A549 (cell line): ENCODE measurements at regions not wholly inside any gene's neighbourhood (a gene's known extent, or its start where the extent isn't known, plus 50 kb on each side); places are given as distances from the start of the nearest gene placed in this dataset.
"Not testable (repeated sequence)": the region's sequence is repeated elsewhere in the genome, so short reads cannot be mapped to it uniquely, and the experiment has no call there.

Source experiments
- ATAC-seq, 2 experiments: fragments of 200-7000 bp in 1 of 2; fragments of >200 bp in 1 of 2; cut with Nextera tagmentation in 1 of 2; cut with Tn5 transposase in 1 of 2; 3 replicates each; pipeline versions ENCODE4 v1.8.0 to v1.9.1; 2018 to 2020; ENCODE audit warnings: mild to moderate bottlenecking in 1 of 2, moderate library complexity in 1 of 2
- CTCF ChIA-PET: fragments of 300-600 bp; sonication (Branson Sonifier 250); formaldehyde crosslinking; extraction: SDS; loops from one replicate; lab custom pipeline; 2021; ENCODE audit warnings: antibody characterized with exemption, inconsistent platforms; lab: Yijun Ruan, JAX
- POLR2A ChIA-PET: fragments of 350-600 bp; formaldehyde crosslinking; extraction: SDS; loops from one replicate; lab custom pipeline; 2021; ENCODE audit warnings: antibody characterized with exemption, inconsistent platforms; lab: Yijun Ruan, JAX
- DNase-seq, 2 experiments: peaks; one replicate each; pipeline versions ENCODE4 v3.0.0 to v3.0.0-alpha.2; 2011 to 2016; ENCODE audit warnings: low read depth in 1 of 2, low spot score in 1 of 2
- FAIRE-seq: peaks from 2 replicates; lab custom pipeline; 2011; peaks lifted over from hg19 to GRCh38; lab: Jason Lieb, UNC
- H3K27ac ChIP-seq, 2 experiments: fragments of >200 bp; sonication (Bioruptor Twin); formaldehyde crosslinking; 3 replicates each; pipeline ENCODE4 v1.5.1; 2016 to 2017
- H3K4me1 ChIP-seq: fragments of >200 bp; sonication (Bioruptor Twin); formaldehyde crosslinking; 3 replicates; pipeline ENCODE4 v1.6.1; 2016
- H3K4me2 ChIP-seq: fragments of >200 bp; sonication (Bioruptor Twin); formaldehyde crosslinking; 3 replicates; pipeline ENCODE4 v1.6.1; 2016
- H3K4me3 ChIP-seq: fragments of >200 bp; sonication (Bioruptor Twin); formaldehyde crosslinking; 3 replicates; pipeline ENCODE4 v1.5.1; 2016
- H3K9me3 ChIP-seq: fragments of >200 bp; sonication (Bioruptor Twin); formaldehyde crosslinking; 3 replicates; pipeline ENCODE4 v1.6.1; 2016
- ATOH8 ChIP-seq: fragments of 250-450 bp; sonication (Bioruptor Pico); IDR thresholded peaks from 2 replicates; pipeline ENCODE4 v1.5.0; 2020; ENCODE audit warnings: low read depth, mild to moderate bottlenecking, moderate library complexity
- CBX8 ChIP-seq: fragments of 200-600 bp; sonication (generic); IDR thresholded peaks from 2 replicates; pipeline ENCODE4 v1.6.1; 2016
- CEBPB ChIP-seq, 2 experiments: fragments of >200 bp in 1 of 2; sonication (Bioruptor Twin) in 1 of 2; formaldehyde crosslinking in 1 of 2; IDR thresholded peaks; 2 replicates each; pipeline ENCODE4 v1.6.1; 2012 to 2016
- FOSB ChIP-seq: fragments of 250-450 bp; sonication (Bioruptor Pico); IDR thresholded peaks from 2 replicates; pipeline ENCODE4 v1.5.0; 2020; ENCODE audit warnings: mild to moderate bottlenecking, moderate library complexity
- FOSL2 ChIP-seq, 2 experiments: fragments of 450-650 bp in 1 of 2; fragments of >200 bp in 1 of 2; sonication (Bioruptor Twin) in 1 of 2; formaldehyde crosslinking; IDR thresholded peaks; 2 replicates each; pipeline versions ENCODE4 v1.5.0 to v1.6.1; 2016 to 2020; ENCODE audit warnings: mild to moderate bottlenecking in 1 of 2, moderate library complexity in 1 of 2
- FOXS1 ChIP-seq: fragments of 250-450 bp; sonication (Bioruptor Pico); IDR thresholded peaks from 2 replicates; pipeline ENCODE4 v1.5.0; 2020; ENCODE audit warnings: mild to moderate bottlenecking, moderate library complexity
- HES2 ChIP-seq: fragments of >200 bp; sonication (Bioruptor Twin); formaldehyde crosslinking; IDR thresholded peaks from 2 replicates; pipeline ENCODE4 v1.6.1; 2016
- HEYL ChIP-seq: fragments of 250-450 bp; sonication (Bioruptor Pico); IDR thresholded peaks from 2 replicates; pipeline ENCODE4 v1.8.0; 2021; ENCODE audit warnings: mild to moderate bottlenecking, moderate library complexity
- HOXA7 ChIP-seq: fragments of 250-450 bp; sonication (Bioruptor Pico); IDR thresholded peaks from 2 replicates; pipeline ENCODE4 v1.5.0; 2020; ENCODE audit warnings: mild to moderate bottlenecking, moderate library complexity
- JUN ChIP-seq, 2 experiments: fragments of >200 bp; sonication (Bioruptor Twin); formaldehyde crosslinking; IDR thresholded peaks; 2 replicates in 1 of 2; 3 replicates in 1 of 2; pipeline ENCODE4 v1.6.1; 2016 to 2017
- KDM1A ChIP-seq: fragments of 200-600 bp; sonication (generic); IDR thresholded peaks from 2 replicates; pipeline ENCODE4 v1.6.1; 2016; ENCODE audit warnings: low read depth, mild to moderate bottlenecking
- MAFK ChIP-seq: fragments of 450-650 bp; IDR thresholded peaks from 2 replicates; pipeline ENCODE4 v1.6.1; 2014; ENCODE audit not compliant: partially characterized antibody
- NFE2L2 ChIP-seq: fragments of 150-350 bp; conservative IDR thresholded peaks from 2 replicates; pipeline ENCODE4 v1.6.1; 2014; ENCODE audit warnings: low read length
- NPAS2 ChIP-seq: fragments of 250-450 bp; sonication (Bioruptor Pico); IDR thresholded peaks from 2 replicates; pipeline ENCODE4 v1.8.0; 2022; ENCODE audit warnings: mild to moderate bottlenecking, moderate library complexity, borderline replicate concordance
- RAD21 ChIP-seq, 2 experiments: fragments of >200 bp in 1 of 2; sonication (Bioruptor Twin) in 1 of 2; formaldehyde crosslinking in 1 of 2; IDR thresholded peaks in 1 of 2; conservative IDR thresholded peaks in 1 of 2; 2 replicates in 1 of 2; 3 replicates in 1 of 2; pipeline ENCODE4 v1.6.1; 2012 to 2018; ENCODE audit warnings: inconsistent platforms in 1 of 2
- REST ChIP-seq: fragments of 200-600 bp; sonication (generic); IDR thresholded peaks from 2 replicates; pipeline ENCODE4 v1.6.1; 2016; ENCODE audit warnings: antibody characterized with exemption, mild to moderate bottlenecking, moderate library complexity
- RFX5 ChIP-seq: fragments of 450-650 bp; IDR thresholded peaks from 2 replicates; pipeline ENCODE4 v1.7.1; 2014; ENCODE audit warnings: antibody characterized with exemption, mild to moderate bottlenecking, moderate library complexity
- SMC3 ChIP-seq: fragments of >200 bp; sonication (Bioruptor Twin); formaldehyde crosslinking; IDR thresholded peaks from 3 replicates; pipeline ENCODE4 v1.6.1; 2018; ENCODE audit warnings: inconsistent platforms
- TFCP2L1 ChIP-seq: fragments of 250-450 bp; sonication (Bioruptor Pico); IDR thresholded peaks from 2 replicates; pipeline ENCODE4 v1.5.0; 2021; ENCODE audit warnings: mild to moderate bottlenecking
- ZNF302 ChIP-seq: fragments of 250-450 bp; sonication (Bioruptor Pico); IDR thresholded peaks from 2 replicates; pipeline ENCODE4 v1.9.0; 2021; ENCODE audit warnings: inconsistent platforms, mild to moderate bottlenecking, moderate library complexity
- WGBS: methylation state at CpG from one replicate; pipeline ENCODE4 v1.1.6; 2017; ENCODE audit errors: missing lambda C conversion rate; 5-methylcytosine and 5-hydroxymethylcytosine counted together

GRCh38 chr7:112959276-112959675 lies 127.4 kb downstream of the GPR85 start:
- Histone ChIP-seq H3K4me1 (no peaks in the 10 kb centered on the region), H3K4me2 (no peak overlapping the region), H3K27ac (no peak overlapping the region)
- ATAC-seq = no peak
- TF ChIP-seq CEBPB (IDR thresholded peaks at IDR 0.05) = no peak
- TF ChIP-seq CBX8 = no peak
- no peak for TF ChIP-seq HEYL (CRISPR knock-in tag)
- no peak for TF ChIP-seq RFX5
- TF ChIP-seq, all 56 proteins: peak for 0
- H3K9me3 ChIP-seq = no peaks in the 10 kb centered on the region
- no peak overlapping the region for H3K4me3 ChIP-seq
- no peak for DNase-seq
- no peak for FAIRE-seq
- POLR2A ChIA-PET = no interaction called here
- CTCF ChIA-PET = interaction anchor here (0.5 kb wide), 1 partner anchor 461 kb away, joined by 3 read pairs; no protein-coding TSS in a partner anchor

GRCh38 chr7:112958775-112959174 lies 127.9 kb downstream of the GPR85 start:
- no peak for ATAC-seq
- ChIA-PET CTCF (interaction anchor here (0.5 kb wide), 1 partner anchor 460 kb away, joined by 3 read pairs; no protein-coding TSS in a partner anchor), POLR2A (no interaction called here)
- no peaks in the 10 kb centered on the region for H3K4me1 ChIP-seq
- DNase-seq = no peak
- FAIRE-seq = no peak
- TF ChIP-seq MAFK (no peak), FOSL2 (IDR thresholded peaks at IDR 0.05) (no peak), FOSL2 (CRISPR knock-in tag; IDR thresholded peaks at IDR 0.05) (no peak), NFE2L2 (no peak), REST (no peak), FOXS1 (CRISPR knock-in tag) (no peak), JUN (IDR thresholded peaks at IDR 0.05) (no peak), NPAS2 (CRISPR knock-in tag) (no peak), RAD21 (conservative IDR thresholded peaks at IDR 0.05 in 1 of 2, IDR thresholded peaks at IDR 0.05 in 1 of 2) (no peak)
- no peak overlapping the region for H3K27ac ChIP-seq
- H3K9me3 ChIP-seq = no peaks in the 10 kb centered on the region
- no peak overlapping the region for H3K4me3 ChIP-seq
- H3K4me2 ChIP-seq = no peak overlapping the region

GRCh38 chr7:112957901-112958300 lies 128.7 kb downstream of the GPR85 start:
- FAIRE-seq (no peak), ATAC-seq (no peak), DNase-seq (no peak)
- Histone ChIP-seq H3K4me1 (no peaks in the 10 kb centered on the region), H3K4me2 (no peak overlapping the region), H3K27ac (no peak overlapping the region), H3K4me3 (no peak overlapping the region), H3K9me3 (no peaks in the 10 kb centered on the region)
- TF ChIP-seq NFE2L2 (no peak), TFCP2L1 (CRISPR knock-in tag) (no peak), HOXA7 (CRISPR knock-in tag) (no peak), KDM1A (no peak), MAFK (no peak), ZNF302 (no peak), SMC3 (no peak), HES2 (no peak), ATOH8 (no peak), FOXS1 (CRISPR knock-in tag) (no peak), RFX5 (no peak), FOSB (no peak)
- ChIA-PET POLR2A (no interaction called here), CTCF (no interaction called here)

- ATAC-seq, FAIRE-seq, H3K4me1 ChIP-seq, H3K4me3 ChIP-seq, H3K4me2 ChIP-seq, DNase-seq, H3K9me3 ChIP-seq, POLR2A ChIA-PET, H3K27ac ChIP-seq: not testable (repeated sequence)
- CTCF ChIA-PET = interaction anchor here (1.1 kb wide), 1 partner anchor 19 kb away, joined by 3 read pairs; no protein-coding TSS in a partner anchor
- 18% methylated on average over 3 of the region's 3 CpGs for WGBS
These were observed 133.6 kb downstream of the GPR85 start for GRCh38 chr7:112953031-112953430.
